ENCODE measurements at regions not wholly inside any gene's neighbourhood (a gene's known extent, or its start where the extent isn't known, plus 50 kb on each side); places are given as distances from the start of the nearest gene placed in this dataset.

GRCh38 chr14:43341921-43342320 lies 1165.2 kb downstream of the FSCB start:
- Histone ChIP-seq H3K79me1 (ENCODE audit: low read depth in 1 of 2, low read length in 2 of 2) (no peaks in the 10 kb centered on the region), H2AK5ac (ENCODE audit: low read depth, low read length) (no peak overlapping the region), H3K27me3 (ENCODE audit: control insufficient read depth, insufficient read depth, low read length) (no peaks in the 10 kb centered on the region), H2BK15ac (ENCODE audit: low read depth, low read length) (no peak overlapping the region), H4K5ac (ENCODE audit: low read depth, low read length) (no peak overlapping the region), H4K20me1 (ENCODE audit: insufficient read depth, low read length) (no peaks in the 10 kb centered on the region), H3K9ac (ENCODE audit: low read depth, low read length) (no peak overlapping the region), H3K18ac (ENCODE audit: low read depth, low read length) (no peak overlapping the region), H3K23ac (ENCODE audit: low read depth, low read length) (no peak overlapping the region), H4K91ac (ENCODE audit: insufficient read depth, low read depth, low read length) (no peak overlapping the region), H3K4me1 (ENCODE audit: control insufficient read depth, insufficient read depth, low read length) (no peaks in the 10 kb centered on the region), H2AK9ac (replicated peaks; ENCODE audit: low read depth, low read length, poor library complexity) (no peak overlapping the region), H3K27ac (ENCODE audit: insufficient read depth, low read length) (no peak overlapping the region), H3K36me3 (ENCODE audit: control insufficient read depth, insufficient read depth, low read length) (no peaks in the 10 kb centered on the region), H2BK20ac (ENCODE audit: low read depth, low read length) (no peak overlapping the region), H3K4me3 (ENCODE audit: insufficient read depth, low read depth, low read length) (no peak overlapping the region), H3K4ac (ENCODE audit: low read depth, low read length) (no peak overlapping the region), H3K4me2 (ENCODE audit: low read depth, low read length) (no peak overlapping the region), H3K9me1 (ENCODE audit: insufficient read depth, low read length) (no peaks in the 10 kb centered on the region), H2BK120ac (ENCODE audit: low read depth, low read length) (no peak overlapping the region), H4K8ac (ENCODE audit: low read depth in 2 of 2, low read length in 2 of 2) (no peak overlapping the region), H3K9me3 (ENCODE audit: control insufficient read depth, insufficient read depth, low read length) (peaks cover 6% of the 10 kb centered on the region), H2AFZ (replicated peaks; ENCODE audit: low read length, poor library complexity) (no peak overlapping the region), H3K14ac (replicated peaks; ENCODE audit: low read depth, low read length) (no peak overlapping the region), H3K56ac (ENCODE audit: extremely low read depth, insufficient read depth, low read length) (no peak overlapping the region), H2BK5ac (ENCODE audit: low read depth, low read length, poor library complexity, severe bottlenecking) (no peak overlapping the region)
- WGBS, 2 experiments (ENCODE audit: extremely low coverage in 2 of 2, insufficient read length in 1 of 2) = 18% methylated on average over 3 of the region's 3 CpGs; no CpG with 5 or more reads in 1 of the 2 experiments
- ATAC-seq (ENCODE audit: low read depth) (no peak), DNase-seq (no peak)
- intact Hi-C loops (cut with micrococcal nuclease) = no loop called here
- BruUV-seq (replicated peaks) = no TSS peak
- dilution Hi-C loops (cut with HindIII; ENCODE audit: low sequenced_read_pairs, unreplicated experiment) = no loop called here
- CTCF ChIA-PET = no interaction called here
- in situ Hi-C loops (cut with MboI; ENCODE audit: low sequenced_read_pairs) = no loop called here
- TF ChIP-seq RAD21 (IDR thresholded peaks at IDR 0.05; ENCODE audit: low read length) (no peak), POLR2A (IDR thresholded peaks at IDR 0.05; ENCODE audit: low read depth, low read length) (no peak), USF2 (IDR thresholded peaks at IDR 0.05; ENCODE audit: low read depth, low read length) (no peak), MAZ (IDR thresholded peaks at IDR 0.05; ENCODE audit: borderline replicate concordance, low read depth, low read length) (no peak), CEBPB (IDR thresholded peaks at IDR 0.05; ENCODE audit: low read depth, low read length) (no peak), CTCF (conservative IDR thresholded peaks at IDR 0.05; ENCODE audit: low read depth, low read length) (no peak), RFX5 (IDR thresholded peaks at IDR 0.05; ENCODE audit: low read depth, low read length) (no peak), NFE2L2 (IDR thresholded peaks at IDR 0.05; ENCODE audit: low read depth, low read length) (no peak), CHD1 (IDR thresholded peaks at IDR 0.05; ENCODE audit: low read depth, low read length) (no peak), SMC3 (IDR thresholded peaks at IDR 0.05; ENCODE audit: low read depth, low read length) (no peak), BHLHE40 (IDR thresholded peaks at IDR 0.05; ENCODE audit: low read depth, low read length) (no peak), MXI1 (IDR thresholded peaks at IDR 0.05; ENCODE audit: borderline replicate concordance, low read depth, low read length) (no peak), RCOR1 (IDR thresholded peaks at IDR 0.05; ENCODE audit: insufficient replicate concordance, low read length) (no peak), FOS (IDR thresholded peaks at IDR 0.05; ENCODE audit: low read depth, low read length) (no peak), ELK1 (IDR thresholded peaks at IDR 0.05; ENCODE audit: borderline replicate concordance, low read depth, low read length) (no peak), MAFK (IDR thresholded peaks at IDR 0.05; ENCODE audit: low read depth, low read length) (no peak)
- POLR2A ChIA-PET (ENCODE audit: unreplicated experiment) = no interaction called here
